SH-SY5Y (cell line): ENCODE measurements at regions not wholly inside any gene's neighbourhood (a gene's known extent, or its start where the extent isn't known, plus 50 kb on each side); places are given as distances from the start of the nearest gene placed in this dataset.

Experiments used
- GATA2 ChIP-seq: IDR thresholded peaks from 2 replicates; pipeline ENCODE4 v1.6.1; 2011; ENCODE audit warnings: mild to moderate bottlenecking, low read depth, low read length
- GATA3 ChIP-seq: IDR thresholded peaks from 2 replicates; pipeline ENCODE4 v1.6.1; 2011; ENCODE audit warnings: low read depth, mild to moderate bottlenecking, low read length, moderate library complexity

DNA sequence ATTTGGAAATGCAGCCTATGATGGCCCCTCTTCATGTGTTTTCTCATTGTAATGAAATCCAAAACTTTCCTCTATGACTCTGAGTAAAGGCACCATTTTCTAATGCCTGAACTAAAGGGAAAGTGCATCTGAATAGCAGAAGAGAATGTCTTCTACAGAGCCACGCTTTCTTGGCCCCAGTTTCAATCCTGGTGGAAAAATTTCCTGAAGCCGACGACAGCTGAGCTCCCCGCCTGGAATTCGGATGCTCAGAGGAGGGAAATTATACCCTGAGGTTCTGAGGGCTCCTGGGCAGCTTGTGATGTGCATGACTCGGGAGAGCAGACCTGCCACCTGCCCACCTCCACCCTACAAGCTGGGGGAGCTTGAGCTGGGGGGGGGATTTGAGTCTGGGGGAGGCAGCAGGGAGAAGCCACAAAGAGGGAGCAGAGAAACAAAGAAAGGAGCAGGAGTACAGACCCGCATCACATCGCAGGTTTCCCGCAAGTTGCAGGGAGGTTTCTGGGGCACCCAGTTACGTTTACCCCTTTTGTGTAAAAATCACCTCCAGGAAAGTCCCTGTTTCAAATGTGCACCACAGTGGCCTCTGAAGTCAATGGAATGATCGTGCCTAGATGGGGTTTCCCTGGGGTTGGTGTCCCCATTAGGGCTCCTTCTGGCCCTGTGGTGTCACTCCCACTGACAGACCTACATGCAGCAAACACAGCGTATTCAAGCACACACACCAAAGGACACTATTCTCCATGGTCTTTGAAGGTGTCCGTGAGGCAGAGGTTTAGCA, 145.6 kb upstream of the RBPJ start:
- TF ChIP-seq GATA3, result no peak
- no peak for TF ChIP-seq GATA2
